Pulmonary artery endothelial cell (primary cell): ENCODE measurements at regions not wholly inside any gene's neighbourhood (a gene's known extent, or its start where the extent isn't known, plus 50 kb on each side); places are given as distances from the start of the nearest gene placed in this dataset.

Experiments used
- DNase-seq: peaks from one replicate; pipeline ENCODE4 v3.0.0-alpha.2; 2011; ENCODE audit warnings: low read depth, low spot score

- no peak for DNase-seq
Observed at GRCh38 chr5:91885291-91886265, 502.5 kb upstream of the ARRDC3 start.

GRCh38 chr5:91884036-91884435 is 500.9 kb upstream of the ARRDC3 start:
- no peak for DNase-seq

DNA sequence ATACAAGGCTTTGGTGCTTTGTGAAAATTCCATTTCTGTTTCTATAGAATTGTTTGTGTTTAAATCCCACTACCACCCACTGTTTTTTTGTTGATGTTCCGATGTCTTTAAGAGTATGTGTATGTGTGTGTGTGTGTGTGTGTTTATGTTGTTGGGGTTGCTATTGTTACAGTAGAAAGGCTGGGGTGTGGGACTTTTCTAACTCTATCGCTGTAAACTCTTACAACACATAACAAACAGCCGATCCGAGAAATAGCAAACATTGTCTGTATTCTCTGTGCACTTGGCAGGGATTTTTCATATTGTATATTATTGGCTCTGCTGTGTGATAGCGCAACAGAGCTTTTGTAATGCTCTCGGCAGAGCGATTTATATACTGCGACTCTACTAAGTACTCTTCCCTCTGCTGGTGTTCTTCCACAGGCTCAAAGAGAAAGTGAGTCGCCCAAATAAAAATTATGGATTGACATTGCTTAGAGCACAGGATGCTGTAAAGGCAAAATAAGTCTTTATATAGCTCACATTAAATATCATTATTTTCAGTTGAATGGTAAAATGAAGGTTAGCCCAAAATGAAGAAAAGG is 492.2 kb upstream of the ARRDC3 start:
- DNase-seq = no peak

GRCh38 chr5:91867799-91868198 is 484.7 kb upstream of the ARRDC3 start:
- DNase-seq = no peak

DNA sequence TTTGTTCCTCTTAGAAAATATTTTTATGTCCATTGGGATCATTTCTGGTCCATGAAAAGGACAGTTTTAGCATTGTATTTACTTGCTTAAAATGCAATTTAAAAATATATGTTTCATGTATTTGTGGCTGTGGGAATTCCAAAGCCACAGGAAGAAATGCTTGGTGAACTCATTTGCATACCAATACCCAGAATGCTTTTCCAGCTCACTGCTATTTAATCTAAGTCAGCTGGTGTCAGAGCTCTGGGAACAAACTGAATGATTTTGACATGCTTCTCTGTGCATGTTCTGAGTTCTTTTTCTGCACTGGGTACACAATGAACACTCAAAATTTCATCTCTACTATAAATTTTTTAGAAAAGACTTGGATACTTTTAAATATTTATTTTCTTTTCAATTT is 482.8 kb upstream of the ARRDC3 start:
- DNase-seq = no peak

GRCh38 chr5:91864962-91865361 is 481.8 kb upstream of the ARRDC3 start:
- DNase-seq = no peak

DNA sequence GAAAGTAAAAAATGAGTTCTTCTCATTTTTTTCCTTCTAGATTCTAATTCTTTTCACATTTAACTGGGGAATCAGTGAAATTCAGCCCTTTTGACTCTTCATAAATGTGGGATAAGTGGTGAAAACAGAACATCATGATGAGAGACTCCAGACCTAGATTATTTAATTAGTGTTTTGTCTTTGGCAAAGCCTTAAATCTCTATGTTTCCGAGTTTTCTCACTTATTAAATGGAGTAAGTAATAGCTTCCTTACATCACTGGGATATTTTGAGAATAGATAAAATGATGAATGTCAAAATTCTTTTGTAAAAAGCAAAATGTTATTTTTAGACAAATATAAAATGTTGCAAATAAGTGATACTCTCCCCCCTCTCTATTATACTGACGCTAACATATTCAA is 468.6 kb upstream of the ARRDC3 start:
- no peak for DNase-seq

GRCh38 chr5:91850031-91850430 is 466.9 kb upstream of the ARRDC3 start:
- DNase-seq = no peak

DNA sequence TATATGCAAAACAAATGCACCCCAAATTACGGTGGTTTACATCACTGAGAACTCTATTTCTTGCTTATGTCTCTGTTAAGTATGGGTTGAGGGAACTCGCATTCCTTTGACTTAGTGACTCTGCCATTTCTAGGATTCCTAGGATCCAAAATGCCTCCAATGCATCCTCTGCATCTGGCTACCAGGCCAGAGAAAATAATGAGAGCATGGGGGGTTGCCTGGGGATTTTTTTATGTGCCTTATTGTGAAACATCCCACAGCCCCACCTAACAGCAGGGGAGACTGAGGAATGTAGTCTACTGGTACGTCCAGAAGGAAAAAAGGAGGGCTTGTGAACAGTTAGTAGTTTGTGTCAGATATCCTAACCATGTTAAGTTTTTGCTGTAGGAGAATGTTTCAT is 466.0 kb upstream of the ARRDC3 start:
- DNase-seq = no peak

- DNase-seq = no peak
Observed at GRCh38 chr5:91848453-91848852, 465.3 kb upstream of the ARRDC3 start.

- no peak for DNase-seq
Observed at GRCh38 chr5:91841423-91841822, 458.3 kb upstream of the ARRDC3 start.

- DNase-seq = no peak
Observed at GRCh38 chr5:91840412-91840811, 457.3 kb upstream of the ARRDC3 start.

DNA sequence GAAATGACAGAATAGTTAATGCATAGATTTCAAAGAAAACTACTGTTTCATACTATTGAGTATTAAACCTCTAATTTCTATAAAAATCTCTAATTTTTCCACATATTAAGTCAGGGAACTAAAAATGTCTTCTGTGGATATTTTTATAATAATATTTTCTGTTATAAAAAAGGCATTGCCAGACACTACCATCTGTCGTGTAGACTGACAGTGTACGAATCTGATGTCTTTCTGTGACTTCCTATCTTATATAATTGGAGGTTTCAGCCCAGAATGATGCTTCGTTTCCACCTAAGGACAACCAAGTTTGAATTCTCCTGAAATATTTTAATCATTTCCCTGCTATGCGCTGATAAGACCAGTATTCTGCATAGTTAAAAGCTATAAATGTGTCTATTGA is 456.6 kb upstream of the ARRDC3 start:
- no peak for DNase-seq

- no peak for DNase-seq
Observed at GRCh38 chr5:91839233-91839632, 456.1 kb upstream of the ARRDC3 start.

- DNase-seq = no peak
Observed at GRCh38 chr5:91830361-91830953, 447.3 kb upstream of the ARRDC3 start.

- DNase-seq = no peak
Observed at GRCh38 chr5:91825618-91826017, 442.5 kb upstream of the ARRDC3 start.

DNA sequence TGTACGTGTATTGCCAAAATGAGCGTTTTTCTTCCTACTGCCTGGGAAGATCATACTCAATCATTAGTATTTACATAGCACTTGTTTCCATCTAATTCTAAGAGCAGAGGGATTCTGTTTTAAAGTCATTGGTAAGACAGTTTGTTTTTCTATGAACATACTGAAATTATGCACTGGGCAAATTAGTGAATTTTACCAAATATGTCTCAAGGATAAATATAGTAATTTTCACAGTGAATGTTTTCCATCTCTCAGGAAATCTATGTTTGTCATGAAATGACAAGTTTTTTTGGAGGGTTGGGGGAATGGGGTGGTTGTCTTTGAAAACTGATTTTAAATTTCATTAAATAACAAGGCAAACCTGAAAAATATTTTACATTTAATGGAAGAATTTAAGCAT is 441.3 kb upstream of the ARRDC3 start:
- no peak for DNase-seq

DNA sequence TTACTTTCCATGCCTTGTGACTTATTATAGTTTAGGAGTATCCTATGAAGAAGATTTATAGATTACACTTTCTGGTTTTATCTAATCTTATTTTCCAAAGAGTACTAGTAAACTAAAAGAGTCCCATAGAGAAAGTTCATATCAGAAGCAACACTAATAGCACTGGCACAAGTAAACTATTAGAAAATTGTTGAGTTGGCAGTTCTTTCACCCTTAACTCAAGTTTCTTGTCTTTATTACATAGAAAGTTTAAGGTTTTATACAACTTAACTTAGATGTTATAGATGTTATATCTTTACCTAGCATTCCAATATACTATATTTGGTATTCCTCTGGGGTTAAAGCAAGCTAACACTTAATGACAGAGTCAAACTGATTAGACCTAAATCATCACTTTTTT is 437.8 kb upstream of the ARRDC3 start:
- DNase-seq = no peak

- DNase-seq = no peak
Observed at GRCh38 chr5:91816681-91817080, 433.6 kb upstream of the ARRDC3 start.

DNA sequence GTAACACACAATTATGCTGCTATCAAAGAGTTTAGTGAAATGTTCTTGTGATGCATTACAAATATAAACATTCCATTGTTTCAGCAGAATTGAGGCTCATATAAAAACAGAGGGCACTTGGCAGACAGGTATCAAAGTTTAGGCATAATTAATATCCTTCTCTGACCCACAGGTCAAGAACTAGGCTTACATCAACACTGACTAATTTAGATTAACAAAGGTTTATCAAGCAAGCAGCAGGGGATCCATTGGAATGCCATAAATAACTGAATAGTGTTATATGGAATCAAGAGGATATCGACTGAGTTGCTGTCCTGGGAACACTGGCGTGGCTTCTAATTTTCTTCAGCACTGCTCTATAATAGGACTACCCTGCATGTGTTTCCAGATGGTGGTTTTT is 414.5 kb upstream of the ARRDC3 start:
- DNase-seq = no peak

GRCh38 chr5:91794856-91795548 is 411.9 kb upstream of the ARRDC3 start:
- DNase-seq = no peak

GRCh38 chr5:91794455-91794854 is 411.3 kb upstream of the ARRDC3 start:
- DNase-seq = no peak
